ENCODE measurements at regions not wholly inside any gene's neighbourhood (a gene's known extent, or its start where the extent isn't known, plus 50 kb on each side); places are given as distances from the start of the nearest gene placed in this dataset.
"Not testable (repeated sequence)": the region's sequence is repeated elsewhere in the genome, so short reads cannot be mapped to it uniquely, and the experiment has no call there.

DNA sequence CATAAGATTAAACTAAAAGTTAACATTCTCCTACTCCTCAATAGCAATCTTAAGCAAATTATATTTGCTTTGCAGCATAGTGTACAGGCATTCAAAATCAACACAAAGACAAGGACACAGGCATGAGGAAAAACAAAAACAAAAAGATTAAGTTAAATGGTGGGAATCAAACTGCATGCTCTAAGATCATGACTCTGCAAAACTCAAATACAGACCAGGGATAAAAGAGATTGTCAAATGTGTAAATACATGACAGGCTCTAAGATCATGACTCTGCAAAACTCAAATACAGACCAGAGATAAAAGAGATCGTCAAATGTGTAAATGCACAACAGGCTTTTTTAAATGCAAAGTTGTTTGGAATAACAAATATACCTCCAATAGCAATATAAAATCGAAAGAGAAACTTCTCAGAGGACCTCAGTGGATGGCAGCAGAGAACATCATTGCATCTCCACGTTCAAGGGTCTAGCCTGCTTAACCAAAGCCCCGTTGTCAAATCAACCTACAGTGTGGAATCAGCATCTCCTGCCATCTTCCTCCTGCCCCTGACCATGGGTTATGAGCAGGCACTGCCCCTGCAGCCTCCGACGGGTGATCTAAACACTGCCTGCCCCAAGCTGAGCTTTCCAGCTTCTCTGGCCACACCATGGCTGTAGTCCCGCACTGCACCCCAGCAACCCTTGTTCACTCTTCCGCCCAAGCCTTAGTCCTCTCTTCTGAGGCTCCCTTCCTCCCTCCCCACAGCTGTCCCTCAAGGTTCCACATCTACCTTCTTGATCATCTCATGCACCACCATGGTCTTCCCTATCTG lies 446.1 kb downstream of the SOX9 start:
- no peak for DNase-seq

- DNase-seq = no peak
Measured at GRCh38 chr17:72567774-72568173, 447.0 kb downstream of the SOX9 start.

DNA sequence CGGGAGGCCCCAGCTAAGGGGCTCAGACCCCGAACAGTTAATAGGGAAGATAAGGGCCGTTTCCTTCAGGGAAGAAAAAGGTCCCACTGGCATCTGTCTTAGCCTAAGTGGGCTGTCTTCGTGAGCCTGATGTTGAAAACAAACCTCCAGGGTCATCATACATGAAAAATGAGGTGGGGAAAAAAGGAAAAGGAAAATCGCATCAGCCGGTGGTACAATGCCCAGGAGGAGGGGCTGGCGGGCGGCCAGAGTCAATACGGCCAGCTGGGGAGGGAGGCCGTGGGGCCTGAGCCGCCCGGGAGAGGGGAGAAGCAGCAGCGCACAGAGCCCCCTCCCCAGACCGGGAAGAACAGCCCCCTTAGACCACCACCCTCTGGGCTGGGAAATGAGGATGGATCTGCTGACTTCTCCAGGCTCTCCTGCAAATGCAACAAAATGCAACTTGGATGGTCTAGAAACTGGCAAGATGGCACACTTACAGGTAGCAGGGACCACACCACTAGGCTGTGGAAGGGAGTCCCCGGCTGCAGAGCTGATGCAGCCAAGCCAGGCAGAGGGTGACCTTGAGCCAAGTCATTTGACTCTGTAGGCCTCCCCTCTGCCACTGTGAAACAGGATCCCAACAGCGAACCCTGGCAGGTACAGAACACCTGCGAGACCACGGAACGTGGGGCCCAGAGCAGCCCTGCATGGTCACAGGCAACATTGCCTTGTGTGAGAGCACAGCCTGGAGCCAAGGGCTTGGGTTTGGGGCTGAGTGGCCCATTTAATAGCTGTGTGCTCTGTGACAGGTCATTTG lies 448.5 kb downstream of the SOX9 start:
- DNase-seq = no peak

DNA sequence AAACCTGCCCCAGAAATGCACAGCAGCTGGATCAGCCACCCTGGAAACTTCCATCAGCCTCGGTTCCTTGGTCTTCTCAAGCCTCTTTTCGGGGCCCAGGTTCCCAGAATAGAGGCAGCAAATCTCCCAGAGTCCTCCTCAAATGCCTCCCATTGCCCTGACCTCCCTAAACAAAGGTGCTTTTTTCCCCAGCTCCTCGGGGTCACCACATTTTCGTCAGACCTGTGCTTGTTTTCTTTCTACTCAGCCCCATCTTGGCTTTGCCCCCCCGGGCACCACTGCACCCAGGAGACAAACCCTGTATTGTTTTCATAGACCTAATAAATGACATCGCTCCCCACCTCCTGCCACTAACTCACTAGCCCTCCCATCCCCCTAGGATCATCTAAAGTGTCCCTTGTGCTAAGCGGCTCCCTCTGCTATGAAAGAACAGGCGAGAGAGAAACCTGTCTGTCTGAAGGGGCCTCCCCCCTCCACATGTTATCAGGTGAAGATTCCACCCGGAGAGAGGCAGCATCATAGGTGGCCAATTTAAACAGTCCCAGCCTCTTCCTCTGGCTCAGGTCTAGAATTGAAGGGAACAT lies 451.1 kb downstream of the SOX9 start:
- DNase-seq = no peak

DNA sequence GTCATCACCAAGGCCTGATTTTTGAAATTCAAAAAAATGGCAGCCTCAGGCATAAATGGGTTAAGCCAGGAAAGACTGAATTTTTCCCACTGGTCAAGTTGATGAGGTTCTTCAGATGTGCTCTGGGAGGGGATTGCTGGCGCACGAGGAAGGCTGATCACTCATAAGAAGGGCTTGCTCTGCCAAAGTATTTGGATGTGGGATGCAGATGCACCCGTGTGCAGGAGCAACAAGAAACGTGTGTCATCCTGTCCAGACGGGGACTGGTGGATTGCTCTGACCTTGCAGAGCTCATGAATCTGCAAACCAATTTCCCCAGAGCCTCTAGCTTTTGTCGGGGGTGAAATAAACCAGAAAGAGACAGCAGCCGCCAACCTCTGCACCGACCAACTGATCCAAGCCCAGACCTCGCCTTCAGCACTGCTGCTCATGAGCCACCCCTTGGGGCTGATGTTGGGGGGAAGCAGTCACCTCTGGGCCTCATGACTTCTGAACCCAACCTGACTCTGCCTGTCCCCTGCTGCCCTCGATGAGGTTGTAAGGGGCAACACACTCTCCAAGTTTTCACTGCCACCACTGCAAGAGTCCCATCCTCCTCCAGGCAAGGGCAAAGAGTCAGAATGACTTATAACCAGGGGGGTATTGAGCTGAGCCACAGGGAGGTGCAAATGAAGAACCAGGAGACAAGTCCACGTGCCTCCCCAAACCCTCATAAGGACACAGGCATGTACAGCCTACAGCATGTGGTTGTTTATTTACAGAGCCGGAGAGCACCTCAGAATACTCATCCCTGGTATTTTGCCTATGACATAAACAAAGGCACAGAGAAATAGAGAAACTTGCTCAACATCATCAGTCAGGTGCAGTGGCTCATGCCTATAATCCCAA lies 452.0 kb downstream of the SOX9 start:
- no peak for DNase-seq

DNA sequence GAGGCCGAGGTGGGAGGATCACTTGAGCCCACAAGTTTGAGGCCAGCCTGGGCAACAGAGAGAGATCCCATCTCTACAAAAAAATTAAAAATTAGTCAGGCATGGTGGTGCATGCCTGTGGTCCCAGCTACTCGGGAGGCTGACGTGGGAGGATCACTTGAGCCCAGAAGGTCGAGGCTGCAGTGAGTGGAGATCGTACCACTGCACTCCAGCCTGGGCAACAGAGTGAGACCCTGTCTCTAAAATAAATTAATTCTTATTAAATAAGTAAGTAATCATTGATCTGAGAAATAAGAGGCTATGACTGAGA lies 452.6 kb downstream of the SOX9 start:
- not testable (repeated sequence) for DNase-seq

GRCh38 chr17:72574675-72575510 lies 454.1 kb downstream of the SOX9 start:
- DNase-seq = no peak

- no peak for DNase-seq
Measured at GRCh38 chr17:72575542-72576233, 454.9 kb downstream of the SOX9 start.

GRCh38 chr17:72576289-72576759 lies 455.5 kb downstream of the SOX9 start:
- no peak for DNase-seq

DNA sequence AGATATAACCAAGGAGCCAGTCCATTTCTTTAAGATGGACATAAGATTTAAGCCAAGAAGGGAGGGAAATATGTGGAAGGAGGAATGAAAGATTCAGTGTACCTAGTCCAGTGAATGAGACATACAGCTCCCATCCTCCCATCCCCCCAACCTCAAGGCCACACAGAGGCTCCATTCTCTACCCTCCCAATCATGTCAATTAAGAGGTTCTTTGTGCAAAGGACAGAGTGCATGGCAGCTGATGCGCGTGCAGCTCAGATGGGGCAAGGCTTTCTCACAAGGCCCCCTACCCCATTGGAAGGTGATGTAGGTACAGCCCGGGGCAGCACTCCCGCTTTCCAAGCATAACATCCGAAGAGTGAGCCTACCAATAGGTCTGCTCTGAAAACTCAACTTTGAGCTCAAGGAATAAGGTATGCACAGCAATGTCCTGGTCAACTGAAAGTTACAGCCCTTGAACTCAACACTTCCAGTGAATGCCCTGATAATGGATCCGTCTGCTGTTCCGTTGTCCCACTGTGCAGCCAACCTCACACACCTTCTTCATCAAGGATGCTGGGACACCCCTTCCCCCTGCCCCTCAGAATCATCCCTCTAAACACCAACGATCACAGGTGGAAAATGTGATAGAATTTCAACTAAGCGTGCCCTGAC lies 458.1 kb downstream of the SOX9 start:
- DNase-seq = no peak

GRCh38 chr17:72579990-72580320 lies 459.1 kb downstream of the SOX9 start:
- no peak for DNase-seq

GRCh38 chr17:72580321-72581127 lies 459.7 kb downstream of the SOX9 start:
- DNase-seq = no peak

DNA sequence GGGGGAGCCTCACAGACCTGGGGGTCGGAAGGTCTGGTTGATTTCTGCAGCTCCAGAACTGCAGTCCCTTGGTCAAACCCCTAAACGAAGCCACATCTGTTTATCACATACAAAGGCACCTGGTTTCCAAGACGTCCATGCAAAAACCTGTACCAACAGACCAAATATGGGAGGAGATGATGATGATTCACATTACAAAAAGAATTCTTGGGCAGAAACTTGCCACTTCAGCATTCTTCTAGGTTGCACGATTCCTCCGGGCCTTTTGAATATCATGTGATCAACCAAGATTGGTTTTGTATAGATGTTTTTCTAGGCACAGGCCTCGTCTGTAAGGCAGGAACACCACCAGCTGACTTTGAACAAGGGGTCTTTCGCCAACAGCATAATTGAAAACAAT lies 466.3 kb downstream of the SOX9 start:
- no peak for DNase-seq

GRCh38 chr17:72587773-72588511 lies 467.1 kb downstream of the SOX9 start:
- DNase-seq = no peak

GRCh38 chr17:72588561-72588960 lies 467.7 kb downstream of the SOX9 start:
- no peak for DNase-seq

DNA sequence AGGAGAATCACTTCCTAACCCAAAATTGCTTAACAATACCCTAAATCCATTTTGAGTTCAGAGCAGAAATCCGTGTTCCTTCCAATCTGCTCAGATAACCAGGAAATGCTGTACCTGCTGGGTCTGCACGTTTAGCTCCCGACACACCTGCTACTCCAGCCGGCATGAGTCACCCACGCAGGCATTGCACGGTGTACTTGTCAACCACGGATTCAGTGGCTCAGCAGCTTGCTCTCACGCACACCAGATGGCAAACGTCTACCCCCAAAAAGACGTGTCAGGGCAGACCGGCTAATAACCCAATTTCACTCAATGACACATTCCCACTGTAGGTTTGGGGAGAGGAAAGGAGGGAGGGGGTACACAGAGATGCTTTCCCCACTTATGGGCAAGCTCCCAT lies 468.1 kb downstream of the SOX9 start:
- no peak for DNase-seq

DNA sequence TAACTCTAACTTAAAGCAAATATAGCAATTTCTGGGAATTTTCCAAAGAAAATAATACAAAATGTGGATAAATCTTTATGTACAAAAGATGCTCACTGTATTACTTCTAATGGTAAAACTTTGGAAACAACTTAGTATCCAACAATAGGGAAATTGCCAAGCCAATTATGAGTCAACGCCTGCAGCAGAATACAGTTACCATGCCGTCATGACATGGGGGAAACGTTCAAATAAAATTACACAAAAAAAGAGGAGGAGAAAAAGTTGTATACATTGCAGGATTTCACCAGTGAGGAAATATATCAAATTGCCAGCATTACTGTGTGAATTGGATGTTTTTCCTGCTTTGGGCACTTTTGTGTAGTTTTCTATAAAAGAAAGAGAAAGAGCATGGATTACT lies 469.6 kb downstream of the SOX9 start:
- DNase-seq = no peak

GRCh38 chr17:72590882-72591281 lies 470.1 kb downstream of the SOX9 start:
- DNase-seq = no peak

All from stimulated activated CD4-positive, alpha-beta T cell treated with anti-CD3 and anti-CD28 coated beads, Interleukin-4, amount 100 ng/mL, for 4 hours (primary cell).